ENCODE measurements at regions not wholly inside any gene's neighbourhood (a gene's known extent, or its start where the extent isn't known, plus 50 kb on each side); places are given as distances from the start of the nearest gene placed in this dataset.

DNA sequence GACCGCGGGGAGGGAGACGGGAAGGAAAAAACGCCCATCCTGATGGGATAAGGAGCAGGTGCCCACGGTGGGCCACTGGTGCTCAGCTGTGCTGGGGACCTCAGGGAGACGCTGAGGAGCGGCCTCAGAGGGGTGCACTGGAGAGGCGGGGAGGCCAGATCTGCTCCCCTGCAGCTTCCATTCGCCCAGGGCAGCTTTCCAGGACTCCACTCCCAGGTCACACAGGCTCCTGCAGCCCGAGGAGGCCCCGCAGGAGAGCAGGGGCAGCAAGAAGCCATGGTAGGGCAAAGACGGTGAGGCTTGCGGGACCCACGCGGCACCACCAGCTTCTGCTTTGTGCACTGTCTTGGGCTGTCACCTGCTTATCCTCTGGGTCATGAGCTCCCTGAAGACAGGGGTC, 82.5 kb upstream of the SULF2 start:
- Histone ChIP-seq H3K36me3 (ENCODE audit: insufficient read depth, low read length) (no peaks in the 10 kb centered on the region), H3K27me3 (ENCODE audit: insufficient read depth, low read length, poor library complexity) (peaks cover 3% of the 10 kb centered on the region), H3K4me2 (ENCODE audit: insufficient read depth, low read length) (no peak overlapping the region), H3K79me2 (ENCODE audit: insufficient read depth, low read length) (no peaks in the 10 kb centered on the region), H3K4me1 (ENCODE audit: insufficient read depth, low read length) (no peaks in the 10 kb centered on the region), H3K9me3 (ENCODE audit: insufficient read depth, low read length, severe bottlenecking) (no peaks in the 10 kb centered on the region), H2AFZ (ENCODE audit: low read depth, low read length) (no peak overlapping the region), H3K27ac (ENCODE audit: low read length) (no peak overlapping the region), H3K9ac (ENCODE audit: low read depth, low read length) (no peak overlapping the region), H3K4me3 (ENCODE audit: low read depth in 1 of 2, low read length in 2 of 2) (no peak overlapping the region), H4K20me1 (ENCODE audit: insufficient read depth, low read length) (no peaks in the 10 kb centered on the region)
- DNase-seq (no peak), ATAC-seq (ENCODE audit: insufficient read depth, low read depth) (no peak)
- TF ChIP-seq, protein P1, sequence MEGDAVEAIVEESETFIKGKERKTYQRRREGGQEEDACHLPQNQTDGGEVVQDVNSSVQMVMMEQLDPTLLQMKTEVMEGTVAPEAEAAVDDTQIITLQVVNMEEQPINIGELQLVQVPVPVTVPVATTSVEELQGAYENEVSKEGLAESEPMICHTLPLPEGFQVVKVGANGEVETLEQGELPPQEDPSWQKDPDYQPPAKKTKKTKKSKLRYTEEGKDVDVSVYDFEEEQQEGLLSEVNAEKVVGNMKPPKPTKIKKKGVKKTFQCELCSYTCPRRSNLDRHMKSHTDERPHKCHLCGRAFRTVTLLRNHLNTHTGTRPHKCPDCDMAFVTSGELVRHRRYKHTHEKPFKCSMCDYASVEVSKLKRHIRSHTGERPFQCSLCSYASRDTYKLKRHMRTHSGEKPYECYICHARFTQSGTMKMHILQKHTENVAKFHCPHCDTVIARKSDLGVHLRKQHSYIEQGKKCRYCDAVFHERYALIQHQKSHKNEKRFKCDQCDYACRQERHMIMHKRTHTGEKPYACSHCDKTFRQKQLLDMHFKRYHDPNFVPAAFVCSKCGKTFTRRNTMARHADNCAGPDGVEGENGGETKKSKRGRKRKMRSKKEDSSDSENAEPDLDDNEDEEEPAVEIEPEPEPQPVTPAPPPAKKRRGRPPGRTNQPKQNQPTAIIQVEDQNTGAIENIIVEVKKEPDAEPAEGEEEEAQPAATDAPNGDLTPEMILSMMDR (IDR thresholded peaks at IDR 0.05; ENCODE audit: borderline replicate concordance, extremely low read depth, low read length, poor library complexity, severe bottlenecking), result no peak
- no peak for TF ChIP-seq EZH2 (IDR thresholded peaks at IDR 0.05; ENCODE audit: borderline replicate concordance, low read depth, low read length, severe bottlenecking)

DNA sequence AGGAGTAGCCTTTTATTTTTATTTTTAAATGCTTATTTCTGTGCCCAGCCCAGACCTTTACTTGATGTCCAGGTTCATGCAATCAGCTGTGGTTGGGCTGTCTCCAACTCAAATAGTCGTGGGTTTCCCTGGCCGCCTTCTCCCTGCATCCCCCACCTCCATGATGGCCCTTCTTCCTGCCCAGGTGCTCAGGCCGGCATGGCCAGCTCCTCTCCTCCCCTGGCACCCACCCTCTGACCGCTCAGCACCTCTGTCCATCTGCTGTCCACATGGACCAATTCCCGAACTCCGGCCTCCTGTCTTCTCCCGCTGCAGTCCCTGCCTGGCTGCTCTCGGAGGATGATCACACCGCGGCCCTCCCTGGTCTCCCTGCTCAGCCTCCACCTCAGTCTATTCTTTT, 81.2 kb upstream of the SULF2 start:
- H3K36me3 ChIP-seq (ENCODE audit: insufficient read depth, low read length), result no peaks in the 10 kb centered on the region
- H3K4me3 ChIP-seq (ENCODE audit: low read depth in 1 of 2, low read length in 2 of 2), result no peak overlapping the region
- no peak overlapping the region for H3K9ac ChIP-seq (ENCODE audit: low read depth, low read length)
- H3K9me3 ChIP-seq (ENCODE audit: insufficient read depth, low read length, severe bottlenecking), result no peaks in the 10 kb centered on the region
- ATAC-seq (ENCODE audit: insufficient read depth, low read depth), result no peak
- DNase-seq, result no peak
- TF ChIP-seq, protein P1 (IDR thresholded peaks at IDR 0.05; ENCODE audit: borderline replicate concordance, extremely low read depth, low read length, poor library complexity, severe bottlenecking), result no peak
- no peak for TF ChIP-seq EZH2 (IDR thresholded peaks at IDR 0.05; ENCODE audit: borderline replicate concordance, low read depth, low read length, severe bottlenecking)
- no peak overlapping the region for H3K27ac ChIP-seq (ENCODE audit: low read length)
- H3K27me3 ChIP-seq (ENCODE audit: insufficient read depth, low read length, poor library complexity), result peaks cover 3% of the 10 kb centered on the region
- H2AFZ ChIP-seq (ENCODE audit: low read depth, low read length), result no peak overlapping the region
- no peak overlapping the region for H3K4me2 ChIP-seq (ENCODE audit: insufficient read depth, low read length)
- no peaks in the 10 kb centered on the region for H3K79me2 ChIP-seq (ENCODE audit: insufficient read depth, low read length)
- no peaks in the 10 kb centered on the region for H3K4me1 ChIP-seq (ENCODE audit: insufficient read depth, low read length)
- H4K20me1 ChIP-seq (ENCODE audit: insufficient read depth, low read length), result no peaks in the 10 kb centered on the region

DNA sequence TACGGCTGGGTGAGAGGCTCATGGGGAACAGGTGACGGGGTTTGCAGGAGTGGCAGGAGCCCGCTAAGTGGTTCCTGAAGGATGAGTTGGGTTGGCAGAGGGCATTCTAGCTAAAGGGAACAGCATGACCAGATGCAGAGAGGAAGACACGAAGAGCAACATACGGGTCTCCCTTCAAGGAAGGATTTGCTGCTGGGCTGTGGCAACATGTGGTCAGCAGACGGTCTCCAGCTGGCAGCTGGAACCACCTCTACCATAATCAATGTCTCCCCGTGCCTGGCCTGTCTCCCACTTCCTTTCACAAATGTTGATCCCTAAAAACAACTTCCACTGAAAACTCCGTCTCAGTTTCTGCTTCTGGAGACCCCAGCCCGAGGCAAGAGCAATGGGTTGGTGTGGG, 80.6 kb upstream of the SULF2 start:
- Histone ChIP-seq H3K4me2 (ENCODE audit: insufficient read depth, low read length) (no peak overlapping the region), H3K27me3 (ENCODE audit: insufficient read depth, low read length, poor library complexity) (peaks cover 3% of the 10 kb centered on the region), H3K9me3 (ENCODE audit: insufficient read depth, low read length, severe bottlenecking) (no peaks in the 10 kb centered on the region), H3K4me1 (ENCODE audit: insufficient read depth, low read length) (no peaks in the 10 kb centered on the region), H3K79me2 (ENCODE audit: insufficient read depth, low read length) (no peaks in the 10 kb centered on the region), H3K36me3 (ENCODE audit: insufficient read depth, low read length) (no peaks in the 10 kb centered on the region), H3K27ac (ENCODE audit: low read length) (no peak overlapping the region), H2AFZ (ENCODE audit: low read depth, low read length) (no peak overlapping the region), H3K9ac (ENCODE audit: low read depth, low read length) (no peak overlapping the region), H3K4me3 (ENCODE audit: low read depth in 1 of 2, low read length in 2 of 2) (no peak overlapping the region), H4K20me1 (ENCODE audit: insufficient read depth, low read length) (no peaks in the 10 kb centered on the region)
- DNase-seq, result no peak
- no peak for ATAC-seq (ENCODE audit: insufficient read depth, low read depth)
- TF ChIP-seq, protein P1 (IDR thresholded peaks at IDR 0.05; ENCODE audit: borderline replicate concordance, extremely low read depth, low read length, poor library complexity, severe bottlenecking), result no peak
- no peak for TF ChIP-seq EZH2 (IDR thresholded peaks at IDR 0.05; ENCODE audit: borderline replicate concordance, low read depth, low read length, severe bottlenecking)

DNA sequence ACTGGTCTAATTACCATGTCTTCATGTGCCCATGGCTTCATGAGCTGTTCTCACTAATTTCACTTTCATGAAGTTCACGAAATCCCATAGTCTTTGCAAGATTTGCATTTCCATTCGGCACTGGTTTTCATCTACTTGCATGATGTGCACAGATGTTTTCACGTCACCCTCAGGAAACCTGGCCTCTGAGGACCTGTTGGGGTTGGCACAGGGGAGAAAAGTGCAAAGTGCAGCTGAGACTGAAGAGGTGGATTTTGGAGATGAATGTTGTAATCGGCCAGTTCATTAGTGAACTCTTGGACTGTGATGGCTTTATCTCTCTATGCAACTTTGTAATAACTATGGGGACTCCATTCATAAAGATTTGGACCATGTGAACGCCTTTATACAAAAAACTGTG, 80.2 kb upstream of the SULF2 start:
- Histone ChIP-seq H3K36me3 (ENCODE audit: insufficient read depth, low read length) (no peaks in the 10 kb centered on the region), H2AFZ (ENCODE audit: low read depth, low read length) (no peak overlapping the region), H3K27me3 (ENCODE audit: insufficient read depth, low read length, poor library complexity) (peaks cover 3% of the 10 kb centered on the region), H3K9ac (ENCODE audit: low read depth, low read length) (no peak overlapping the region), H3K4me3 (ENCODE audit: low read depth in 1 of 2, low read length in 2 of 2) (no peak overlapping the region), H3K9me3 (ENCODE audit: insufficient read depth, low read length, severe bottlenecking) (no peaks in the 10 kb centered on the region), H3K27ac (ENCODE audit: low read length) (no peak overlapping the region), H3K4me1 (ENCODE audit: insufficient read depth, low read length) (no peaks in the 10 kb centered on the region), H4K20me1 (ENCODE audit: insufficient read depth, low read length) (no peaks in the 10 kb centered on the region), H3K79me2 (ENCODE audit: insufficient read depth, low read length) (no peaks in the 10 kb centered on the region), H3K4me2 (ENCODE audit: insufficient read depth, low read length) (no peak overlapping the region)
- no peak for DNase-seq
- no peak for TF ChIP-seq EZH2 (IDR thresholded peaks at IDR 0.05; ENCODE audit: borderline replicate concordance, low read depth, low read length, severe bottlenecking)
- TF ChIP-seq, protein P1 (IDR thresholded peaks at IDR 0.05; ENCODE audit: borderline replicate concordance, extremely low read depth, low read length, poor library complexity, severe bottlenecking), result no peak
- ATAC-seq (ENCODE audit: insufficient read depth, low read depth), result no peak
